ENCODE measurements at regions not wholly inside any gene's neighbourhood (a gene's known extent, or its start where the extent isn't known, plus 50 kb on each side); places are given as distances from the start of the nearest gene placed in this dataset.

DNA sequence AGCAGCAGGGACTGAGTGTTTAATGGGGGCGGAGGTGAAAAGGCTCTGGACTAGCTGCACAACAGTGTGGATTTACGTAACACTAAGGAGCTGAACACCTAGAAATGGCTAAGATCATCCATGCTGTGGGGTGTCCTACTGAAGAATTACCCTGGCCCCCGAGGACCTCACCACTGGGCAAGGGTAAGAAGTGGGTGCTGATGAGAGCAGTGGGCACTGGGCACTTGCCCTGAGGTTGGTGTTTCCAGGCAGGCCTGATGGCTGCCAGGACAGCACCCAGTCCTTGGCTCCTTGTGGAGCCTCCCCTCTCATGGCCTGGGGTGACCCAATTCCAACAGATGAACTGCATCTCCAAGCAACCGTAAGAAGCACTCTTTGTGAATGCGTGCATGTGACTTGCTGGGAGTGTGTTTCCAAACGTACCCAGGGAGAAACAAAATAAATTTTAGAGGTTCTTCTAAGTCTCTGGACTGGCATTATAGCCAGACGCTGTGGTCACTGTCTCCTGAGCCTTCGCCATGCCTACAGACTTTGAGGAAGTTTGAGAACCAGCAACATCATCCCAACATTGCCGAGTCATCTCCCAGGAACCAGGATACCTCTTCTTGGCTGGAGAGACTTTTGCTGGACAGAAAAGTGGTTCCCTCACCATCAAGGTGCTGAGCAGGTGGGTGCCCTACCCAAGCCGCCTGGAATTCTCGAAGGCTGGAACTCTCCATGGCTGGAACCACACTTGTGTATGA lies 245.9 kb downstream of the ERMARD start:
- TF ChIP-seq, protein P1, sequence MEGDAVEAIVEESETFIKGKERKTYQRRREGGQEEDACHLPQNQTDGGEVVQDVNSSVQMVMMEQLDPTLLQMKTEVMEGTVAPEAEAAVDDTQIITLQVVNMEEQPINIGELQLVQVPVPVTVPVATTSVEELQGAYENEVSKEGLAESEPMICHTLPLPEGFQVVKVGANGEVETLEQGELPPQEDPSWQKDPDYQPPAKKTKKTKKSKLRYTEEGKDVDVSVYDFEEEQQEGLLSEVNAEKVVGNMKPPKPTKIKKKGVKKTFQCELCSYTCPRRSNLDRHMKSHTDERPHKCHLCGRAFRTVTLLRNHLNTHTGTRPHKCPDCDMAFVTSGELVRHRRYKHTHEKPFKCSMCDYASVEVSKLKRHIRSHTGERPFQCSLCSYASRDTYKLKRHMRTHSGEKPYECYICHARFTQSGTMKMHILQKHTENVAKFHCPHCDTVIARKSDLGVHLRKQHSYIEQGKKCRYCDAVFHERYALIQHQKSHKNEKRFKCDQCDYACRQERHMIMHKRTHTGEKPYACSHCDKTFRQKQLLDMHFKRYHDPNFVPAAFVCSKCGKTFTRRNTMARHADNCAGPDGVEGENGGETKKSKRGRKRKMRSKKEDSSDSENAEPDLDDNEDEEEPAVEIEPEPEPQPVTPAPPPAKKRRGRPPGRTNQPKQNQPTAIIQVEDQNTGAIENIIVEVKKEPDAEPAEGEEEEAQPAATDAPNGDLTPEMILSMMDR (IDR thresholded peaks at IDR 0.05; ENCODE audit: low read length, missing control alignments): no peak
- DNase-seq (ENCODE audit: low read depth): no peak
- H3K4me3 ChIP-seq (replicated peaks; ENCODE audit: low read depth, low read length): no peak overlapping the region

DNA sequence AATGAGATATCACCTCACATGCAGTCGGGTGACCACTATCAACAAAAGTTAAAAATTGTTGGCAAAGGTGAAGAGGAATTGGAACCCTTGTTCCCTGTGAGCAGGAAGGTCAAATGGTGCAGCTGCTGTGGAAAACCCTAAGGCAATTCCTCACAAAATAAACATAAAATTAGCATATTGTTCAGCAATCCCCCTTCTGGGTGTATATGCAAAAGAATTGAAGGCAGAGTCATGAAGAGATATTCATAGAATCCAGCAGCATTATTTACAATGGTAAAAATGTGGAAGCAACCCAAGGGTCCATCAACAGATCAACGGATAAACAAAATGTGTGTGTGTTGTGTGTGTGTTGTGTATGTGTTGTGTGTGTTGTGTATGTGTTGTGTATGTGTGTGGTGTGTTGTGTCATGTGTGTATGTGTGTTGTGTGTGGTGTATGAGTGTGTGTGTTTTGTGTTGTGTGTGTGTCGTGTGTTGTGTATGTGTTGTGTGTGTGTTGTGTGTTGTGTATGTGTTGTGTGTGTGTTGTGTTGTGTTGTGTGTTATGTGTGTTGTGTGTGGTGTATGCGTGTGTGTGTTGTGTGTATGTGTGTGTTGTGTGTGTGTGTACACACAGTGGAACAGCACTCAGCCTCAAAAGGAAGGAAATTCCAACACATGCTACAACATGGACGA lies 245.1 kb downstream of the ERMARD start:
- TF ChIP-seq, protein P1 (IDR thresholded peaks at IDR 0.05; ENCODE audit: low read length, missing control alignments): no peak
- no peak overlapping the region for H3K4me3 ChIP-seq (replicated peaks; ENCODE audit: low read depth, low read length)
- no peak for DNase-seq (ENCODE audit: low read depth)

DNA sequence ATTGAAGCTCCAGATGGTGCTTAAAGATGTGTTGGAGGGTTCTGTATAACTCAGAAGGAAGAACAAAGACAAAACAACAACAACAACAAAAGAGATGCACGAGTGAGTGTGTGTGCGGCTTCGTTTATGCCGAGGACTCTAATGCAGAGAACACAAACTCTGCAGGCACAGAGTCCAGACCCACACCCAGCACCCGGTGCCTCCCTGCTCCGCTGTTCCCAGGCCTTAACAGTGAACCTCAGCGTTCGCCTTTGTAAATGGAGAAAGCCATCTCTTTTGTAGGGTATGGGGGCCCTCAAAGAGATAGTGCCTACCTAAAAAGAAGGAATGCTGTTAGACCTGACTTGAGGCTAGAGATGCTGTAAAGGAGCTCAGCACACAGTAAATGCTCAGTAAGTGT lies 243.3 kb downstream of the ERMARD start:
- TF ChIP-seq, protein P1 (IDR thresholded peaks at IDR 0.05; ENCODE audit: low read length, missing control alignments): no peak
- H3K4me3 ChIP-seq (replicated peaks; ENCODE audit: low read depth, low read length): no peak overlapping the region
- no peak for DNase-seq (ENCODE audit: low read depth)

DNA sequence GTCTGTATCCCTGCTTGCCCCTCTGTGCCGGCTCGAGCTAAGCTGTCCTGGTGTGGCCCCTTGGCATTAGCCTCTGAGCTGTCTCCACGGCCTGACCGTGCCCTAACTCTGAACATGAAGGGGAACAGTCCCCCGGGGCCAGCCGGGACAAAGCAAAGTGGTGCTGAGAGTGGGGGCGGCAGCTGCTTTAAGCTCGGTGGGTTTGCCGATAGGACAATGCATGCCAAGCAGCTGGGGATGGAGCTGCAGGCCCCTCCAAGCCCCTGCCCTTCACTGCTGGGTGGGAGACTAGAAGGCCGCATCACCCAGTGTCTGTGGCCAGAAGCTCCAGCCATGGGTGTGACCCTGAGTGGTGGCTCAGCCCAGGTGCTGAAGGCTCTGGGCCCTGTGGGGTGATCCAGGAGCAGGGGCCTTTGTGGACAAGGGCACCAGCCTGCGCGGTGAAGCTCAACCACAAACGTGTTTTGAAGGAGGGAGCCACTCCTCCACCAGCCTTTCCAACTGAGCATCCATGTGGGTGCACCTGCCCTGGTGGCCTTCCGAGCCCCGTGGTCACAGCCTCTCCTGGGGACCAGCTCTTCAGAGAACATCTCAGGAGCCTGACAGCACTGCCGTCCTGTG lies 242.5 kb downstream of the ERMARD start:
- TF ChIP-seq, protein P1 (IDR thresholded peaks at IDR 0.05; ENCODE audit: low read length, missing control alignments): no peak
- no peak overlapping the region for H3K4me3 ChIP-seq (replicated peaks; ENCODE audit: low read depth, low read length)
- no peak for DNase-seq (ENCODE audit: low read depth)

DNA sequence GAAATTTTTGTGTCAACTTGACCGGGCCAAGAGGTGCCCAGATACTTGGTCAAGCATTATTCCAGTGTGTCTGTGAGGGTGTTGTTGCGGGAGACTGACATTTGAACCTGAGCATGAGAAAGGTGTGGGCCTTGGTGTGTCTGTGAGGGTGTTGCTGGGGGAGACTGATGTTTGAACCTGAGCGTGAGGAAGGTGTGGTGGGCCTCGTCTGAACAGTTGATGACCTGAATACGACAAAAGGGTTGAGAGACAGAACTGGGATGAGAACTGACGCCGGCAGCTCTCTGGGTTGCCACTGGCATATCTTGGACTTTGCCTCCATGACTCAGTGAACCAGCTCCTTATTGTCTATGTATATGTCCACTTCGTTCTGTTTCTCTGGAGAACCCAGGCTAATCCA lies 240.5 kb downstream of the ERMARD start:
- no peak for DNase-seq (ENCODE audit: low read depth)
- no peak overlapping the region for H3K4me3 ChIP-seq (replicated peaks; ENCODE audit: low read depth, low read length)
- TF ChIP-seq, protein P1 (IDR thresholded peaks at IDR 0.05; ENCODE audit: low read length, missing control alignments): no peak

DNA sequence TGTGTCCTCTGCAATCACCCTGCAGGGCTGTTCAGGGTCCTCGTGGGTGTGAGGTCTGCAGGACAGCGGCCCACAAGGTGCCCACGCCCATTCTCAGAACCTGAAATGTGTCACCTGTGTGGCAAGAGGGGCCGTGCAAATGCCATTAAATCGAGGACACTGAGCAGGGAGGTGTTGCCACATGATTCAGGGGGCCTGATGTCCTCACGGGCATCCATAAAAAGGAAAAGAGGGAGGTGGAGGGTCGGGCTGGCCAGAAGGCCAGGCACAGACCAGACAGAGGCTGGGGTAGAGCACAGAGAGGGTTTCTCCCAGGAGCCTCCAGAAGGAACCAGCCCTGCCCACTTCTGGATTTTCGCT lies 239.6 kb downstream of the ERMARD start:
- TF ChIP-seq, protein P1 (IDR thresholded peaks at IDR 0.05; ENCODE audit: low read length, missing control alignments): no peak
- H3K4me3 ChIP-seq (replicated peaks; ENCODE audit: low read depth, low read length): no peak overlapping the region
- no peak for DNase-seq (ENCODE audit: low read depth)

Measured in fibroblast of pulmonary artery (primary cell).